GM19324 (cell line): ENCODE measurements at regions not wholly inside any gene's neighbourhood (a gene's known extent, or its start where the extent isn't known, plus 50 kb on each side); places are given as distances from the start of the nearest gene placed in this dataset.
"Not testable (repeated sequence)": the region's sequence is repeated elsewhere in the genome, so short reads cannot be mapped to it uniquely, and the experiment has no call there.

ENCODE experiments used
- ATAC-seq: cut with Tn5 transposase; IDR thresholded peaks from one replicate; pipeline ENCODE4 v1.9.1; 2021; ENCODE audit warnings: mild to moderate bottlenecking, moderate library complexity; ENCODE audit not compliant: unreplicated experiment, low FRiP score

DNA sequence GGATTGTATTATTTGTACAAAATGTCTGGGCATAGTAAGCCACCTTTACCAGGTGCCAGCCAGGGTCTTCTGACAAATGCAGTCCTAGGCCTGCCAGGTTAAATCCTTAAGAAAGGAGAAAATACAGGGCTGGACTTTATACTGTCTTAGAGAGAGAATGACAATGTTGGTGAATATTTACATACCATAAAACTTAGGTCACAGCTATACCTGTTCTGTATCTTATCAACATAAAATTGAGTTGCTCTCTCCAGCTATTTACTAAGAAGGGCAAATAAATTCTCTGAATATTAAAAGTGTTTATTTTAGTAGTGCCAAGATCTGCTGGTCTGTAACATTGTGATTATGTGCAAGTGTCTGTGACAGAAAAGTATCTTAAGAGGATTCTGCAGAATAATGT lies 971.1 kb downstream of the AACS start:
- ATAC-seq, result no peak

DNA sequence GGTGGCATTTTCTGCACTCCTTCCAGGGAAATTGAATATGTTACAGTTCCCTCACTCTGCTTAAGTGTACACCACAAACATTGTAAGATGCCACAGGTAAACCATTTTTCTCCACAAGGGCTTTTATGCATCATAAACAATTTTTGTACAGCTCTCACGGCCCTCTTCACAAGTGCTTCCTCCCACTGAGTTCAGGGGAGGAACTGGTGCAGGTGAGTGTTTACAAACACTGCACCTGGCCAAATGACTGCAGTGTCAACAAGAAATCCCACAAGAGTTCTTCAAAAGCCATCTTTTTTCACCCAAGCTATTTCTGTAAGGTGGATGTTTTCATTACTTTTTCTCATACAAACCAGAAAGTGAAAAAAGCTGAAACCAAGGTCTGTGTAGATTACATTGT lies 973.2 kb downstream of the AACS start:
- ATAC-seq, result no peak

DNA sequence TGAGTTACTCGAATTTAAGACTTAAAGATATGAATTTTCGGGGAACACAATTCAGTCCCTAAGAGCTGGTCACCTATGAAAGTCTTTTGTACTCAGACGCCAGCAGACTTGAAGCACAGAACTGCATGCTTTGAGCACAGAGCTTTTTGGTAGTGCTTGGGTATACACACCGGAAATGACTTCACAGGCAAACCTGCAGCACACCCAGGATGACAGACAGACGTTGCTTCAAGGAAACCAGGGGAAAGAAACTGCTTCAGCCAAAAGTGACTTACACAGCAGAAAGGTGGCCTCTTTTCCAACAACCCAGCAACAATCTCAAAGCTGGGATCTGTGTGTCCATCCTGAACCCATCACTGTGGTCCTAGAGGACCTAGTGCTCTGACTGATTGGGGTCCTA lies 975.1 kb downstream of the AACS start:
- ATAC-seq, result no peak

DNA sequence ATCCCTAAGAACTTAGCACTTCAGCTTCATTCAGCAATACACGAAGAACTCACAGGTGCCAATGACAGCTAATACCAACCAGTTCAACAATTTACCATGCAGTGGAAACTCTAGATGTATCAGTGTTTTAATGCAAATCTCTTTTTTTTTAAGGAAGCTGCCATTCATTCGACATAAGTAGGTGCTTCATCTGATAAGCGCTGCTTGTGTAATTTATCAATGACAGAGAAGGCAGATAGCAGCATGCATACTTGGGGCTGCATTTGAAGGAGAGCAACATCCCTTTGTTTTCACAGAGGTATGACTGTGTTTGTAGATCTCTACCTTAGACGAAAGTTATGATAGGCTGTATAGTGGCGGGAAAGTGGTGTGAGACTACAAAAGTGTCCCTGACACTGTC lies 977.1 kb downstream of the AACS start:
- no peak for ATAC-seq

DNA sequence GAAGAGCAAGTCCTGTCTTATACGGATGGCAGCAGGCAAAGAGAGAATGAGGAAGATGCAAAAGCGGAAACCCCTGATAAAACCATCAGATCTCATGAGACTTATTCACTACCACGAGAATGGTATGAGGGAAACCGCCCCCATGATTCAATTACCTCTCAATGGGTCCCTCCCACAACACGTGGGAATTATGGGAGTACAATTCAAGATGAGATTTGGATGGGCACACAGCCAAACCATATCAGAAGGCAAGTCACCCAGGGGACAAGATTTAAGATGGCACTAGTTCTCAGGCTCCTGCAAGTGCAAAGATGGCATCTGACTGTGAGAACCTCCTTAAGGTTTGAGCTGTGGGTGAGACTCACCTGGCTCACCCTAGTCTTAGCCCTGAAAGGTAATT lies 984.3 kb downstream of the AACS start:
- not testable (repeated sequence) for ATAC-seq

DNA sequence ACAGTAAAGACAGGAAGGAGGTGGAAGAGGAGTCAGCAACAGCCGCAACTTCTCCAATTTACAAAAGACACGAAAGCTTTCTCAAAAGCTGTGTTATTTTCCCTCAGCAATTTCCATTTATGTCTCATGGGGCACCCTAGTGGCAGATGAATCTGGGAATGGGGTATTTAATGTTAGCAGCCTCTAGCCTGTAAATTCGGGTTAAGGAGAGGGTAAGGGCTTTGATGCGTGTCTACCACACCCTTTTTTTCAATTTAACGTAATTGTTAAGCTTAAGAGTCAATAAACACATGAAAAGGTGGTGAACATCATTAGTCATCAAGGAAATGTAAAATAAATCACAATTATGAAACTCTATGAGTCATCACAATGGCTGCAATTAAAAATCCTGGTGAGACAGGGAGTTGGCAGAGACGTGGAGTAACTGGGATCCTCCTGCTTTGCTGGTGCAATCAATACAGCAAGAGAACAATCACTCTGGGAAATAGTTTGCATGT lies 986.4 kb downstream of the AACS start:
- ATAC-seq, result no peak

DNA sequence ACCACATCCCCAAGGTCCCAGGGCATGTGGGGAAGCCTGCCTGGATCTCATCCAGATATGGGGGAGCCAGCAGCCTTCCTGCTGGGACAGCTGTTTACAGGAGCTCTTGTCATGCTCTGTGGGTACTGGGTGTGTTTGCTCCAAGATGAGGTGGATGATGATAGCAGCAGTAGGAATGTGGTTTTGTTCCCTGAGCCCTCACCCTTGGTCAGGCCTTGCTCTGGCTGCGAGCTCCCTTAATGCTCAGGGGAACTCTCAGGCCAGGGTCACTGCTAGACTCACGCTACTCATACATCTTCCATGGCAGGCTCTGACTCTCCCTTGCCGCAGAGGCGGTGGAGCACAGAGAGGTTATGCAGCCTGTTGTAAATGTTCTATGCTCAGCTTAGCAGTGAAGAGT lies 990.3 kb downstream of the AACS start:
- no peak for ATAC-seq

DNA sequence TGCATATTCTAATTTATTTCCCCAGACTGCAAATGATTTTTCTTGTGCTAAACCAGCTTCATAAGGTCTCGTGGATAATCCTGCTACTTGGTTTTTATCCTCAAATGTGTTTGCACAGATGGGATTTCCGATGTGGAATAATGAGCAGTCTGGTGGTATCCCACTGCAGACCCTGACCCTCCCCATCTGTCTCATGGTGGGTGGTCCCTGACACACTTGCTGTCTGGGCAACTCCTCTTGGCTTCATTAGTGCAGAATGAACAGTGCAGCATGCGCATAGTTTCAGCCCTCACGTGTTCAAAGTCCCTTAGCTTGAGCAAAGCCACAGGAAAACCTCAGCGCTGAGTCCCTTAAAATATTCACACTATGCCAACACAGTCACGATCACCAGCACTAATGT lies 996.5 kb downstream of the AACS start:
- no peak for ATAC-seq

DNA sequence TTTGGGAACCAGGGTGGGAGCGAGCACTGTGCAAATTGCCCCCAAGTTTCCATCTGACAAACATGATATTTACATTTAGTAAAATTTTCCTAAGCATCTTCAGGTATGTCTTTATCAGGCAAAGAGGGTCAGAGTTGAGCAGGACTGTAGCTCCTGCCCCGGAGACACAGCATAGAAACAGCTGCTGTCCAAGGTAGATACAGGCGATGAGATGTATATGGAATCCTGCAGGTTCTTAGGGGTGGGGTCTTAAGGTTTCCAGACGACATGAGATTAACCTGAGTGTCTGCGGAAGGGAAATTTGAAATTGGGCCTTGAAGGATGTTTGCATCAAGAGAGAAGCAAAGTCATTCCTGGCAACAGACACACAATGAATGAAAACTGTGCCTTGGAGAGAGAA lies 998.8 kb downstream of the AACS start:
- ATAC-seq, result no peak

DNA sequence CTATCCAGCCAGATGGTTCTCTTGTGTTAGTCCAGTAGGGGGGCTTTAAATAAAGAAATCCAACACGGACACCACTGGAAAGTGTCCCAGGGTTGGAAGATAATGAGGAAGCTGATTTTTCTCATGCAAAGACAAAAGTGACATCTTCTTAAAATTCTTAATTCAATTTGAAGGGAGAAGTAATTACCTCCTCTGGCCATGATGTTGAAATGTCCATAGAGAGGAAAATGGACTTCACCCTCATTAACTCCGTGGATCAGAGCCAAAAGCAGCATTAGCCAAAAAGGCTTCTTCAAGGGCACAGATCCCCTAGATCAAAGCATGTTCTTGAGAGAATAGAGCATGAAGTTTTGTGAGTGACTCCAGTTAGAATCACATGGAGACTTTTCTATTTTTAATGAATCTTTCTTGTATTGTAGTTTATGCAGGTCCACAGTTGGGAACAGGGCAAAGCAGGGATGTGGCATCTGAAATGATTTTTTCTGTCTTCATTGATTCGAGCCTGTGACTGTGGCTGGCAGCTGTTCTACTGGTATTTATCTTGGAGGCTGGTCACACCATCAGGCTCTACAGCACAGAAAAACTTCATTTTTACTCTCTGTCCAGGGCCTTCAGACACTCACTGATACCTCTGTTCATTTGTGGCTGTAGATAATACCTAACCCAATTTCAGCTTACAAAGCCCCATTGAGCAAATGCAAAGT lies 1002.5 kb downstream of the AACS start:
- ATAC-seq, result no peak

DNA sequence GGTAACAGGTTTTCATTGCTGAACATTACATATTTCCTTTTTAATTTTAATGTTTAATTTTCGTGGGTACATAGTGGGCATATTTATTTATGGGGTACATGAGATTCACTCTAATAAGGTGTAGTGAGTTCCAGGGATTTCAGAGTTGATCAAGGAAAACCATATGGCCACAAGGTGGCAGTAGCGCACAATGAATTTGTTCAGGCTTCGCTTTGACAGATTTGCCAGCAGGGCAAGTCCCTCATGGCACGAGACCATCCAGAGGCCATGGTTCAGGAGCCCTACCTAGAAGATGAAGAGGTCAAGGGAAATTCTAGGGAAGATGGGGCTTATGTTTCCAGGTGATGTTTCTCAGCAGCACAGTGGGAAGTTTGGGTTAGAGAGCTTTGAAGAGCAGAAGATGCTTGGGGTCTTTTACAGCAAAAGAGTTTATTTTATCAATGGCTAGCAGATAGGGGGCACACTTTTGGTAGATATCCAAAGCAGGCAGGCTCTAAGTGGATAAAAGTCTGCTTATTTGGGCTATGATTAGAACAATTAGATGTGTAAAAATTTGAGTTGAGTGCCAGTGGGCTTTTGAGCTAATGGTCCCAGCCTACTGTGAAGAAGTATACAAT lies 1004.4 kb downstream of the AACS start:
- no peak for ATAC-seq

DNA sequence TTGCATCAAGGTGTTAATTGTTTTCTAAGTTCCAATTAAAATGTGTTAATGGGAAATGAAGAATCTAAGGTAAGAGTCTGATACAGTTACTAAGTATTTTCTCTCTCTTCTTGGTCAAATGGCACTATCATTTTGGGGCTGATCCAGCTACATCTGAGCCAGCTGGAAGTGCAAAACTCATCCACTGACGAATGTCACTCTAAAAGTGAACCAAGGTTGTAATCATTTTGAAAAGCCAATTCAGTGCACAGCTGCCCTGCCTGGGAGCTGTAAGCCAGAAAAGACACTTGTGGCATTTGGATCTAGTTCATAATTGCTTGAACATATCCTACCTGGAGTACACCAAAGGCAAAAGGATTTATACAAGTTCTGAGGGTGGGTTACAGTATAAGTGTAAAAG lies 1011.3 kb downstream of the AACS start:
- no peak for ATAC-seq

DNA sequence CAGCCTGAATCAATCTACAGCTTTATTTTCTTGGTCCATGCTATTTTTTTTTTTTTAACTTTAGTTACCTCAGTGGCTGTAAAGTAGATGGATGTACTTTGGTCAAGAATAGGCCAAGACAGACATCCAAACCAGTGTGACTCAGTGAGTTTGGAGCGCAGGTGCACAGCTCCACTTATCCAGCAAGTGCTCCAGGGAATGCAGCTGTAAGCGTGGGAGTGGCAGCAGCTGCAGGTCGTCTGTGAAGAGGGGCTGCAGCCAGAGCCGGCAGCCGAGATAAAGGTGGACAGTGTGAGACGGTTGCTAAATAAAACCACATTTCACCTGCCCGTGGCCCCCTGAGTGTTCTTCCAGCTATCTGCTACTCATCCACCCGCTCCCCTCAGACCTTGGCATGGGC lies 1018.7 kb downstream of the AACS start:
- ATAC-seq, result no peak

DNA sequence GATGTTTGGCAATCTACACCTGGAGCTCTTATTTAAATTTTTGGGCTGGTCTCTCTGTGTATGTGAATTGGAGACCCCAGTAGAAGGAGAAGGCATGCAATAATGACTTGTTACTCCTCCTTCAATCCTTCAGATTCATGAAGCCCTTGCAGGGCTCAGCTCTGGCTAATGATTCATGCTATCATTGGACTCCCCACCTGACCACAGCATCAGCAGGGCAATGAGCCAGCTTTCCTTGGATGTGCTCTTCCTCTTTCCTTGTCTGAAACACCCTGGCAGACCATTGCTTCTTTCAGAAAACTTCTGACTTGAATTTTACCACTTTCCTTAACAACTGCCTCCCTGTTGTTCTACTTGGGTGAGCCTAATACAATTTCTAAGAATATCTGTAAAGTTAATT lies 1019.2 kb downstream of the AACS start:
- no peak for ATAC-seq

DNA sequence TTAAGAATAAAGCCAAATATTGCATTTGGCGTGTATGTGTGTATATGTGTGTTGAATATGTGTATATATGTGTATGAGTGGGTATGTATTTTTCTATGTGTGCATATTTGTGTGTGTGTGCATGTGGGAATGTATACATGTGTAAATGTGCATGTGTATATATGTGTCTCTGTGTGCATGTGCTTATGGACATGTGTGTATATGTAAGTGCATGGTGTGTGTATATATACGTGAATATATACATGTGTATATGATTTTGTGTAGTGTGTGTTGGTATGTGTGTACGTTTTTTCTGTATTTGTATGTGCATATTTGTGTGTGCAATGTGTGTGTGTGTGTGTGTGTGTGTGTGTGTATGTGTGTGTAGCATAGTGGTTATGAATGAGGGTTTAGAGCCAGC lies 1021.0 kb downstream of the AACS start:
- ATAC-seq, result no peak

DNA sequence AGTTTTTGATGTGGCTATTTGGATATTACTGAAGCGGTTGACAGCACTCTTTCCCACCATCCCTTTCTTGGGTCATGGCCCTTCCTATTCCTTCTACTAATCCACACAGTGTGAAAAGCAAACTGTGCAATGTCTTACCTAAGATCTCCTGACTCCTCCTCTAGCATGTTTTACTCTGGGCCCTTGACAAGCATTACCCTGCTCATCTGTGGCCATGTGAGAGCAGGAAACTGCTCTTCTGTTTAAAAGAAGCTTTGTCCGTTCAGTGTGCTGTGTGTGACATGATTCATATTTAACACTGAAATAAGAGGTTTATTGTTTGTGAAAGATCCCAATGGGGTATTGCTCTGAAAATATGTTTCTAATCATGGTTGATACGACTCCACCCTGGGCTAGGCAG lies 1022.5 kb downstream of the AACS start:
- no peak for ATAC-seq

DNA sequence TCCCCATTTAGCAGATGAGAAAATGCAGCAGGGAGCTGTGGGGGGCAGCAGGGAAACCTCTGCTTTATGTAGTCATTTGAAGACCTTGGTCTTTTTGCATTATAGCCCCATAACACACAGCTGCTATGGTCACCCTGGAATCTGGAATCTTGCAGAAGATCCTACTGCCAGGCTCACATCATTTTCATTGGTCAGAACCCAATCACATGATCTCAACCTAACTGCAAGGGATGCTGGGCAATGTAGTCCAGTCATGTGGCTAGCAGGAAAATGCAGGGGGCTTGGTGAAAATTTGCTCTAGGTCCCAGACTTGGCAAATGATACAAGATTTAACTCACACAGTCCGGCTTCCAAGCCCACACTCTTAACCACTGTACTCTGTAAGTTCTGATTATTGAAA lies 1028.7 kb downstream of the AACS start:
- ATAC-seq, result no peak

DNA sequence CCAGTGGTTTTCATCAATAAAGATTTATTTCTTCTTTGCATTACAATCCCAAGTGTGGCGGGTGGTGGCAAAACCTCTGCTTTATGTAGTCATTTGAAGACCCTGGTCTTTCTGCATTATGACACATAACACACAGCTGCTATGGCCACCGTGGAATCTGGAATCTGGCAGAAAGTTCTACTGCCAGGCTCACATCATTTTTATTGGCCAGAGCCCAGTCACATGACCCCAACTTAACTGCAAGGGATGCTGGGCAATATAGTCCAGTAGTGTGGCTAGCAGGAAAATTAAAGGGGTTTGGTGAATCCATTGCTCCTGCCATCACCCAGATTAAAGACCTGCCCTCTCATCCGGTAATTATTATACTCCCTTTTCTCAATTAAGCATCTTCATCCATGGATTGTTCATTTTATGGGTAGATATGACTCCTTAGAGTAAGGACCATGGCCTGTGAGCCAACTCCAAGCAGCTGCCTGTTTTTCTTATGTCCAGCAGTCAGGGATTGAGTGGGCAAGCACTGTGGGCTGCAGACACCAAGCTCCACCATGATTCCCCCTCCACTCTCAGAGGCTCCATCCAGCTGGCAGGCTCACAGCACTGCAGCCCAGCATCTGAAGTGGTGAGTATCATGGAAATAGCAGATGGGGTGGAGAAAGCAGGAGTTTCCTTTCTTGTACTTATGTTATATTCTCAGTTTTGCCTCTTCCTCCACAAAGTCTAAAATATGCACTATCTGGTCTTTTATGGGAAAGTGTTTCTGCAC lies 1030.7 kb downstream of the AACS start:
- no peak for ATAC-seq

DNA sequence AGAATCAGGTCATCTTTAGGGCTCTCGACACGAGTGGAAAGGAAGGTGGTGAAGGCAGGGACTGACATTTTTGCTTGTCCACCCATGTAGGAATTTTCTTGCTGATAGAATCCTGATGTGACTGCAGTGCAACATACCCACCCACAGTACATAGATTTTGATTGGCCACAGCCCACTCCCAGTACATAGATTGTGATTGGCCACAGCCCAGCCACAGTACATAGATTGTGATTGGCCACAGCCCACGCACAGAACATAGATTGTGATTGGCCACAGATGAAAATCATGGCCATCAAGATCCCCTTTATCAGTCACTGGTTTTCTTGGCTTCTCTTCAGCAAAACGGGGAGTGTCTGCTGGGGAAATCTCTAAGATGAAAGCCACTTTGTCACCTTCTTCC lies 1041.5 kb downstream of the AACS start:
- no peak for ATAC-seq

DNA sequence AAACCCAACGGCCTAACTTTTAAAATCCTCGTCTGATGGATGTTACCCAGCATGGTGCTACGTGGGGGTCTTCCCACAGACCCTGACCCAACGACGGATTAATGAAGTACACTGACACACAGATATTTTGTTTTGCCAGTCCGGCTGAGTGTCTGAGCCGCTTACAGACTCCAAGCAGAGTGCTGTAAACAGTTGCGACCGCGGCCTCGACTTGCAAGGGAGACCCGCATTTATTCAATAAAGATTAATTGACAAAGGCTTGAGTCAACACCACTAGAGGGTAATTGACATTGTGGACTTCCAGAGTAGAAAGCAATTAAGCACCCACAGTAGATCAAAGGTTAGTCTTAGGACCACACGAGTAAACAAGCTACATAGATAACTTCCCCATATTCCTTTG lies 1042.4 kb downstream of the AACS start:
- no peak for ATAC-seq

DNA sequence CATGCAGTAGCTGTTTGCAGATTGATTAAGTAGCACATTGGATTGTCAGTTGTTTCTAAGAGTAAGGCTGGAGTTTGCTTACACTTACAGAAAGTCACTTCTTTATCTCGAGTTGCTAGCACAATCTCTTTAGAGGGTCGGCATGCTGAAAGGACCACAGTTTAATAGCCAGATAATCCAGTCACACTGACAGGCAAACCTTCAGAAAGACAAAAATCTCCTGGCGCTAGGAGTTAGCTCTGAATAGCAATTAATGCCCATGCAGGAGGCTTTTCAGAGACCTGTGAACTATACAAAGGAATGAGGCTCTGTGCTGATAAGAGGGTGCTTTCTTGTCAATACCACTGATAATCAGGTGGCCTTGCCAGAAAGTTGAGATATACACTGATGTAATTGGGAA lies 1043.0 kb downstream of the AACS start:
- ATAC-seq, result no peak

DNA sequence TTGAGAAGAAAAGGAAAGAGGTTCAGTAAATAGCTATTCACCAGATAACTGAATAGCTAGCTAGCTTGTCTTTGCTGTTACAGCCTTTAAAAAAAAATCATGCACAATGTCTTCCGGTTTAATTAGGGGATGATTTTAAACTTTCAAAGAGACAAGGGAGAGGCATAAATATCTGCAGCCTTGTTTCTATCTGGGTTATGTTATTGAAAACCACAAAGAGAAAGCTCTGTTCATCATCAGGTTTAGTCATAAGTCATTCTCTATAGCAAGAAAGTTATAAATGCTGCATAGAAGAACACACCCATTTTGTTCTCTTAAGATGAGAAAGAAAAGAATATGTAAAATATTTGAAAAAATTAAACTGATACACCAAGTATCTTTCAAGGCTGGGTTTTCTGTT lies 1046.9 kb downstream of the AACS start:
- no peak for ATAC-seq
